Upper lobe of left lung (tissue), 6 donors: ENCODE measurements at regions not wholly inside any gene's neighbourhood (a gene's known extent, or its start where the extent isn't known, plus 50 kb on each side); places are given as distances from the start of the nearest gene placed in this dataset.

Source experiments
- ATAC-seq, 2 donors: fragments of 200-7000 bp; cut with Tn5 transposase; one replicate each; pipeline ENCODE4 v1.9.1; 2022; ENCODE audit warnings: mild to moderate bottlenecking in 2 of 2, moderate library complexity in 2 of 2; ENCODE audit not compliant: low FRiP score in 2 of 2
- DNase-seq, 2 donors: peaks; one replicate each; pipeline ENCODE4 v3.0.0-alpha.2; 2019 to 2020
- H3K27ac ChIP-seq, 4 donors: fragments of 200-600 bp; sonication (generic); one replicate each; pipeline ENCODE4 v1.5.1; 2016 to 2019
- H3K27me3 ChIP-seq, 4 donors: fragments of 200-600 bp; sonication (generic); one replicate each; pipeline ENCODE4 v1.5.1; 2017 to 2019
- H3K36me3 ChIP-seq, 4 donors: fragments of 200-600 bp; sonication (generic); one replicate each; pipeline ENCODE4 v1.5.1; 2016 to 2019
- H3K4me1 ChIP-seq, 4 donors: fragments of 200-600 bp; sonication (generic); one replicate each; pipeline ENCODE4 v1.5.1; 2018 to 2019
- H3K4me3 ChIP-seq, 4 donors: fragments of 200-600 bp; sonication (generic); one replicate each; pipeline ENCODE4 v1.5.1; 2017 to 2019; ENCODE audit warnings: mild to moderate bottlenecking in 2 of 4, moderate library complexity in 1 of 4
- H3K9me3 ChIP-seq, 4 donors: fragments of 200-600 bp; sonication (generic); one replicate each; pipeline ENCODE4 v1.5.1; 2018 to 2019
- CTCF ChIP-seq, 6 experiments: fragments of 450-650 bp in 4 of 6; fragments of 200-600 bp in 2 of 6; sonication (generic) in 2 of 6; IDR thresholded peaks; one replicate each; pipeline ENCODE4 v1.5.1; 2016 to 2019; ENCODE audit warnings: antibody characterized with exemption in 6 of 6
- EP300 ChIP-seq, 4 donors: sonication (generic); formaldehyde crosslinking; IDR thresholded peaks; one replicate each; pipeline ENCODE4 v1.5.1; 2017; ENCODE audit warnings: antibody characterized with exemption in 4 of 4, control low read depth in 2 of 4
- POLR2A ChIP-seq, 4 donors: fragments of 450-650 bp; IDR thresholded peaks; one replicate each; pipeline ENCODE4 v1.5.1; 2016 to 2017; ENCODE audit warnings: antibody characterized with exemption in 4 of 4, mild to moderate bottlenecking in 2 of 4
- POLR2AphosphoS5 ChIP-seq, 2 donors: sonication (generic); formaldehyde crosslinking; IDR thresholded peaks; one replicate each; pipeline ENCODE4 v1.5.1; 2017; ENCODE audit warnings: antibody characterized with exemption in 2 of 2
- donor health status: DM: no; HTN: no; CAD: no; lungs with moderate emphysema.
- donor health status: DM: no; HTN: yes; CAD: no; lungs with severe emphysema.

- H3K36me3 ChIP-seq = no peaks in the 10 kb centered on the region
- no peak for ATAC-seq
- TF ChIP-seq POLR2AphosphoS5 (IDR thresholded peaks at IDR 0.05) (no peak), CTCF (IDR thresholded peaks at IDR 0.05) (no peak), POLR2A (IDR thresholded peaks at IDR 0.05) (no peak), EP300 (IDR thresholded peaks at IDR 0.05) (no peak)
Observed at GRCh38 chr7:41754046-41754445, 51.2 kb upstream of the INHBA start.

More at GRCh38 chr7:41754046-41754445, 51.2 kb upstream of the INHBA start:
- H3K9me3 ChIP-seq = peaks cover 0 to 16% (median 4%) of the 10 kb centered on the region in 4 donors
- H3K4me1 ChIP-seq = no peaks in the 10 kb centered on the region
- no peaks in the 10 kb centered on the region for H3K27me3 ChIP-seq
- no peak overlapping the region for H3K4me3 ChIP-seq
- DNase-seq = no peak
- no peak overlapping the region for H3K27ac ChIP-seq
